GM21723 (cell line): ENCODE measurements at regions not wholly inside any gene's neighbourhood (a gene's known extent, or its start where the extent isn't known, plus 50 kb on each side); places are given as distances from the start of the nearest gene placed in this dataset.

Experiments used
- ATAC-seq: cut with Tn5 transposase; IDR thresholded peaks from one replicate; pipeline ENCODE4 v1.9.1; 2021; ENCODE audit warnings: mild to moderate bottlenecking, moderate library complexity; ENCODE audit not compliant: unreplicated experiment

GRCh38 chr6:14274016-14274415 lies 156.4 kb downstream of the CD83 start:
- no peak for ATAC-seq

DNA sequence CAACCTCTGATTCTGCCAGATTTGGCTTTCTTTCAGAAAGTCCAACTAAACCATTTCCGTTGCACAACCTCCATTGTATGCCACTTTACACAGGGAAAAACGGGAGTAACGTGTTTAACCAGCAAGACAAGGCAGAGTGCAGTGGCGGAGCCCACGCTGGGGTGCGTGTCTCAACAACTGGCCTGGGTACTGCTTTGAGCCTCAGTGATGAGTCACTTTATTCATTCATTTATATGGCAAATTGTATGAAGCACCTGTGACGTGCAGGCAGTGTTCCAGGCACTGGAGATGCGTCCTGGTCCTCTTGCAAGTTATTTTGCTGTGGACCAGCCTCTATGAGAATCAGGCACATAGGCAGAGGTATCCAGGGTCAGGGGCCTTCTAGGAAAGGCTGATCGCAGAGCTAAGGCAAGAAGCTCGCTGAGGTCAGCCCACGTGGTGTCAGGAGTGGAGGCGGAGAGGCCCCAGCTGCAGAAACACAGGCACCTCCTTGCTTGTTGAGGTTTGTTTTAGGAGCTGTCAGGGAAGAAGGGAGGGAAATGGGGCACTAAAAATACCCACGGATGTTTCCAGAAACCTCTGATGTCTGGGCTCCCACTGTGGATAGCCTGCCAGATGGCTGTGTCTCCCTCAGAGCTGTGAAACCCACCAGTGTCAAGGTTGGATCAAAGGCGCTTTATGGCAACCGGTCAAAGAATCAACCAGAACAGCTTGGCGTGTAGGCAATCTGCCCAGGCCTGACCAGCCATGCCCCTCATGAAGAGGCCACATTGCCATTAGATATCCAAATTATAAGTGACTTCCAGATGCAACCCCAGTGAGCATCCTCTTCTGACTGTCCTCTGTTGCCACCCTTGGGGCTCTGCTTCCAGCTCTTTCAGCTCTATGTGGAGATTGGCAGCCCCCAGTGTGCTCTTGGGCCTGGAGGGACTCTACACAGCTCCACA lies 157.2 kb downstream of the CD83 start:
- ATAC-seq: no peak

- no peak for ATAC-seq
Observed at GRCh38 chr6:14275493-14275851, 157.9 kb downstream of the CD83 start.

DNA sequence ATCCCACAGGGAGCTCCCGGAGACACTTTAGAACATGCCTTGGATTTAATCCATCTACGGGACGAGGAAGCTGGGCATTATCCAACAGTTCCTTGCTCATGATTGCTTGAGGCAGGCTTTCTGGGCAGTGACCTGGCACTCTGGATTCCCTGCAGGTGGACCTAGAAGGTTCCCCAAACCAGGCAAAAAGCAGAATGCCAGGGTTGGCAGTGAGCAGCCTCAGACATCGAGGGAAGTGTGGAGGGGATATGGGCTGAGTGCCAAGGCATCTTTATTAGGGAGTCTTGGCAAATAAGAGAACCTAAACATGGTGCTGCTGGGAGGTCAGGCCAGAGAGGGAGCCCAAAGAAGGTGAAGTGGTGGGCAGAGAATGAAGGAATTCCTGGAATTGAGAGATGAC lies 158.5 kb downstream of the CD83 start:
- ATAC-seq: no peak

- ATAC-seq: peak; percentile 94
Observed at GRCh38 chr6:14276667-14277404, 159.3 kb downstream of the CD83 start.

DNA sequence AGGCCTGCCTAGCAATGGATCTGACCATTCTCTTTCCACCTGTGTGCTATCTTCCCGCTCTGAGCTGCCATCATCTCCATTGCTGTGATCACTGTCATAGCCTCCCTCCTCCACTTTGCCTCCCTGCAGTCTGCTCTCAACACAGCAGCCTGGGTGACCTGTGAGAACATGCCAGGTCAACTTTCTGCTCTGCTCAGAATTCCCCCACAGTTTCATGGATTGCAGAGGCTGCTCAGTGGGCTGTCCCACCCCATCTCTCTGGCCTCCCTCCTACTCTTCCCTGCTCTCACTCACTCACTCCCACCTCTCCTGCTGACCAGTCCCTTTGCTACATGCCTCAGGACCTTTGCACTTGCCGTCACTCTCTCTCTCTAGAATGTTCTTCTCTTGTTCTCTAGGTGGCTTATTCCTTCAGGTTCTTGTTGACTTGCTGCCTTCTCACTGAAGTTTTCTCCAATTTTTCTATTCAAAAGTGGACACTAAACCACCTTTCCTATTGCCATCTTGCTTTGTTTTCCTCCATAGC lies 159.9 kb downstream of the CD83 start:
- peak; percentile 35 for ATAC-seq

DNA sequence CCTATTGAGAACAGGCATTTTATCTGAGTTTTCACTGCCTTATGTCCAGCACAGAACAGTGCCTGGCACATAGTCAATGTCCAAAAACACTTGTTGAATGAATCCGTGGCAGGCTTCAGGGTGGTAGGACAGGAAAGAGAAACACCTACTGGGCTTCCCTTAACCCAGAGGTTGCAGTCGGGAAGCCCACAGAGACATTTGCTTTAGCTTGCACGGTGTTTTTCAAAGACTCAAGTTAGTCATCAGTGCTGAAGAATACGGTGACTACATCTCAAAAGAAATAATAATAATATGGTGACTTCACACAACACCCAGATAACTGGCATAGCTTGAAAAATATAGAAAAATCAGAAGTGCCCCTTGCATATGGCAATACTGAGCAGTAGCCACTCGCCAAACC lies 160.4 kb downstream of the CD83 start:
- no peak for ATAC-seq

DNA sequence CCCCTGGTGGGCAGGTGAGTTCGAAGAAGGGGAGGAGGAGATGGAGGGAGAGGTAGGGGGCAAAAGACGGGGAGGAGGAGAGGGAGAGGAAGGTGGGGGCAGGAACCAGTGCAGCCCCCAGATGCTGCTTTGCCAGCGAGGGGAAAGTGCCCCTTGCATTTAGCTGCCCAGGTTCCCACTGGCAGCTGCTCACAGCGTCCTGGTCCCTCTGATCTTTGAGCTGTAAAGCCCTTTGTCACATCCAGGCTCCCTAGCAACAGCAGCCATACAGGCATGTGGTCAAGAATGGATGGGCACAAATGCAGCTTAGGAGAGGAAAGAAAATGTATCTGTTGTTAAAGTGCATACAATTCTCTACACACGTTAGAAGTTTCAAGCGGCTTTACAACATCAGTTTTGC lies 160.9 kb downstream of the CD83 start:
- ATAC-seq: no peak

GRCh38 chr6:14280006-14280510 lies 162.5 kb downstream of the CD83 start:
- ATAC-seq: no peak

- ATAC-seq: no peak
Observed at GRCh38 chr6:14280766-14281293, 163.3 kb downstream of the CD83 start.

- ATAC-seq: no peak
Observed at GRCh38 chr6:14281811-14282660, 164.5 kb downstream of the CD83 start.

DNA sequence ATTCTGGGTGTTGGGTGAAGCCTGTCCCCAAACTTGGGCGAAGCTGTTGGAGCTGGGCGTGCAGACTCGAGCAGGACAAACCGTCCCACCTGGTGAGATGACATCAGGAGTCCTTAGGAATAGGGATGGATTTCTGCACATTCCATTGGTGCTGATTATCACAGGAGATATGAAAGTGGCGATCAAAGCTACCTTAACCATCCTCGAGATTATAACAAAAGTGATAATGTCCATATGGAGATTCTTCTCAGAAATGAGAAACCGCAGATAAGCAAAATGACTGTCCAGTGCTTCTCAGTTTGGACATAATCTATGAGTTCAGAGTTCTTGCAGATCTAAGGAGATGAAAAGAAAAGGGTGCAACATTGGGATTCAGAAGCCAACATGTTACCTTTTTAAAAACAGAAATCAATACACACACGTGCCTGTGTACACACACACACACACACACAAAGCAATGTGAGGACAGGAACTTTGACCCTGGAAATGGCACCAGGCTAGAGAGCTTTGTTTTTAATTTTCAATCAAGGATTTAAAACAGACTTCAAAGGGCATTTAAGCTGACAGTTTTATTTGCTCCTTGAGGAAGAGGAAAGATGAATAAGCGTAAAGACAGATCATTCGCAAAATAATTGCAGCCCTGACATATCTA lies 165.4 kb downstream of the CD83 start:
- ATAC-seq: no peak

DNA sequence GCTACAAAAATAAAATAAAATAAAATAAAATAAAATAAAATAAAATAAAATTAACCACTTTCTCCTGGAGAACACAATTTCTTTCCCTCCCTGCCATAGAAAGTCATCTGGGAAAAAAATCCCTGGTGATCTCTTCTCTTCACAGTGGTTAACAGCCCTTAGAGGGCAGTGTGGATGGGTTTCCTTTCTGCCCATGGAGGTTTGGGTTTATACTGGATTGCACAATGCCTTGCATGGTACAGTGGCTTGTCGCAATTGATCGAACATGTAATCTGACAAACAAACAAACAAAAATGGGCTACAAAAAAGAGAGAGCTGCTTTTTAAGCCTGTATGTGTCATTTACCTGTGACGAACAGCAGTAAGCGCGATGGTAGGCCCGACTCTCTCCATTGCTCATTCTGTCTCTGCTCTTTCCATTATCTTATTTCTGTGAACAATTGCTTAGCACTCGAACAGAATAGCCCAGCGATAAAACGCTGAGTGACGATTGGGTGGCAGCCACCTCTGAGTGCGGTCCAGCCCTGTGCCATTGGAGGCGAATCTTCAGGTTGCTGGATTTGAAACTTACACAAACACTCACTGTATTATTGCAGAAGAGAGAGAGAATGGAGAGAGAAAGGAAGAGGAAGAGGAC lies 166.1 kb downstream of the CD83 start:
- no peak for ATAC-seq

DNA sequence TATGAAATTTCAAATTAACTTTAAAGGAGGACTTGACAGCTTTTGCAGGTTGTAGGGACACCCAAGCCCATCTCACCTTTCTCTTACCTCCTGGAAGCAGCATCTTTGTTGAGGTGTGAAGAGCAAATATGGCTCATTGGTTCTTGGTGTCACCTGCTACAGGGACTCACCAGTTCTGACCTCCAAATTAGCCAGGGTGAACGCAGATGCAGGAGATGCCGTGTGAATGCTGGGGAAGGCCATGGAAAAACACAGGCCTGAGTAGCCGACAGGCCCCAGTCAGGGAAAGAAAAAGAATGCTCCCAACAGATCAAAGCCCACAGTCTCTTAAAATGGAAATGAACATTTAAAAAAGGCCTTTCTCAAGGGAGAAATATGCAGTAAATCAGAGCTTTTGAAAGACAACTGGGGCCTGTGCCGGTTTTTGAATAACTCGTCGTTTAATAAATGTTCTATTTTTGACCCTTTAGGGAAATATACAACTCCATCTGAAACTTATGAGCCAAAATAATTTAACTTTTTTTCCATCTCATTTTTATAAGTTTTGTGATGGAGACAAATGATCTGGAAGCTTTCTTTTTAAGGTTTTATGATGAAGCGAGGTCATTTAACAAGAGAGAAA lies 167.5 kb downstream of the CD83 start:
- no peak for ATAC-seq

DNA sequence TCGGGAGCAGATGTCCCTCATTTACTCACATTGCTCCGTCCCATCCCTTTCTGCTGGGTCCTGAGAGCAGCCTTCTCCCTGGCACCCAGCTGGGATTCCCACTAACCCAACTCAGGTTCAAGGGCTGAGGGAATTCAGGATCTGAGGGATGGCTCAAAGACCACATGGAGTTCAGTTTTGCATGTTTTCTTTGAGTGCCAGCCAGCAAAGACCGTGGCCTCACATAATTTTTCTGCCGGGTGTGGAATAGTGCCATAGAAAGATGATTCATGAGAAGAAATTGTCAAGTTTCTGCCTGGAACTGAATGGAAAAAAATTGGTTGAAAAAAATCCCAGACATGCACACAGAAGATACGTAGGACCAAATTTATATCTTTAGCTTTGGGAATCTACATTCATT lies 168.6 kb downstream of the CD83 start:
- ATAC-seq: no peak

- ATAC-seq: no peak
Observed at GRCh38 chr6:14286634-14287428, 169.3 kb downstream of the CD83 start.

GRCh38 chr6:14287707-14288106 lies 170.1 kb downstream of the CD83 start:
- no peak for ATAC-seq

DNA sequence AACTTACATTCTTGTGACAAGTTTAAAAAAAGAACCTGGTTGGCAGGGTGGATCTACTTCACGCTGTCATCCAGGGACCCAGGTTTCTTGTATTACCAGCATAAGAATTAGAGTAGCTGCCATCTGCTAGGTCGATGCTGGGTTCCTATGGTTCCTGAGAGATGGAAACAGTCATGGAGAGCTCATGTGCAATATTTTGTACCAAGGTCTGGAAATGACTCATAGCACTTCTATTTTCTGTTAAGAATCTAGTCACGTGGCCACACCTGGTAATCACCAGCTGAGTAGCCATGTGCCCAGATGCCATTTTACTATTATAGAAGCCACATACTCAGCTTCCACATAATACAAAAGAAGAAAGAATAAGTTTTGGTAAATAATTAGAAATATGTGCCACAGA lies 171.3 kb downstream of the CD83 start:
- no peak for ATAC-seq
